ENCODE measurements at regions not wholly inside any gene's neighbourhood (a gene's known extent, or its start where the extent isn't known, plus 50 kb on each side); places are given as distances from the start of the nearest gene placed in this dataset.
A peak's percentile ranks its signal among the peaks of the same experiment; 100 is the strongest.
"Not testable (repeated sequence)": the region's sequence is repeated elsewhere in the genome, so short reads cannot be mapped to it uniquely, and the experiment has no call there.

DNA sequence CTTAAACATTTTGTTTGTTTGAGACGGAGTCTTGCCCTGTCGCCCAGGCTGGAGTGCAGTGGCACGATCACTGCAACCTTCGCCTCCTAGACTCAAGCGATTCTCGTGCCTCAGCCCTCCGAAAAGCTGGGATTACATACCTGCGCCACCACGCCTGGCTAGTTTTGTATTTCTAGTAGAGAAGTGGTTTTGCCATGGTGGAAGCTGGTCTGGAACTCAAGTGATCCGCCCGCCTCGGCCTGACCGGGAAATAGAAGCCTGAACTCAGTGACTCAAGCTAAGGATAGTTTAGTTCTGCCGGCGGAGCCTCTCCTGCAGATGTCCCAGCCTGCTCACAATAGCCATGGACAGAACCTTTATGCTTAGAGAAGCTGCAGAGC lies 53.0 kb upstream of the ZNF254 start:
- TF ChIP-seq, protein P1, sequence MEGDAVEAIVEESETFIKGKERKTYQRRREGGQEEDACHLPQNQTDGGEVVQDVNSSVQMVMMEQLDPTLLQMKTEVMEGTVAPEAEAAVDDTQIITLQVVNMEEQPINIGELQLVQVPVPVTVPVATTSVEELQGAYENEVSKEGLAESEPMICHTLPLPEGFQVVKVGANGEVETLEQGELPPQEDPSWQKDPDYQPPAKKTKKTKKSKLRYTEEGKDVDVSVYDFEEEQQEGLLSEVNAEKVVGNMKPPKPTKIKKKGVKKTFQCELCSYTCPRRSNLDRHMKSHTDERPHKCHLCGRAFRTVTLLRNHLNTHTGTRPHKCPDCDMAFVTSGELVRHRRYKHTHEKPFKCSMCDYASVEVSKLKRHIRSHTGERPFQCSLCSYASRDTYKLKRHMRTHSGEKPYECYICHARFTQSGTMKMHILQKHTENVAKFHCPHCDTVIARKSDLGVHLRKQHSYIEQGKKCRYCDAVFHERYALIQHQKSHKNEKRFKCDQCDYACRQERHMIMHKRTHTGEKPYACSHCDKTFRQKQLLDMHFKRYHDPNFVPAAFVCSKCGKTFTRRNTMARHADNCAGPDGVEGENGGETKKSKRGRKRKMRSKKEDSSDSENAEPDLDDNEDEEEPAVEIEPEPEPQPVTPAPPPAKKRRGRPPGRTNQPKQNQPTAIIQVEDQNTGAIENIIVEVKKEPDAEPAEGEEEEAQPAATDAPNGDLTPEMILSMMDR (conservative IDR thresholded peaks at IDR 0.05 in 1 of 2, IDR thresholded peaks at IDR 0.05 in 1 of 2; ENCODE audit: low read depth in 1 of 2, low read length in 2 of 2) = no peak
- TF ChIP-seq EZH2 (IDR thresholded peaks at IDR 0.05; ENCODE audit: low read length, missing control alignments) = no peak
- Histone ChIP-seq H3K27ac (ENCODE audit: insufficient read depth, low read length) (peak overlapping the region; percentile 97), H3K4me2 (ENCODE audit: extremely low read depth, insufficient read depth, low read length) (peak overlapping the region; percentile 26), H4K20me1 (ENCODE audit: control insufficient read depth, extremely low read depth, insufficient read depth, low read length) (no peaks in the 10 kb centered on the region), H3K79me2 (ENCODE audit: control insufficient read depth, insufficient read depth, low read length) (peaks cover 37% of the 10 kb centered on the region), H2AFZ (ENCODE audit: low read length) (peak overlapping the region; percentile 91), H3K9ac (ENCODE audit: insufficient read depth, low read length) (peak overlapping the region; percentile 96), H3K36me3 (ENCODE audit: control insufficient read depth, insufficient read depth, low read length) (peaks cover 7% of the 10 kb centered on the region), H3K9me3 (ENCODE audit: control insufficient read depth, insufficient read depth, low read depth, low read length) (no peaks in the 10 kb centered on the region), H3K4me3 (replicated peaks in 1 of 4; ENCODE audit: control extremely low read depth in 1 of 4, insufficient read depth in 1 of 4, low read depth in 3 of 4, low read length in 4 of 4) (peak overlapping the region; percentile 68 to 89 (median 72)), H3K27me3 (ENCODE audit: control insufficient read depth, insufficient read depth, low read length) (no peaks in the 10 kb centered on the region), H3K4me1 (ENCODE audit: control insufficient read depth, extremely low read depth, insufficient read depth, low read length) (no peaks in the 10 kb centered on the region)
- peak; percentile 68 to 71 for DNase-seq (ENCODE audit: low read depth in 2 of 2)

GRCh38 chr19:24035261-24035880 lies 51.6 kb upstream of the ZNF254 start:
- not testable (repeated sequence) for H3K9me3 ChIP-seq (ENCODE audit: control insufficient read depth, insufficient read depth, low read depth, low read length); DNase-seq (ENCODE audit: low read depth in 2 of 2); H3K27ac ChIP-seq (ENCODE audit: insufficient read depth, low read length); H4K20me1 ChIP-seq (ENCODE audit: control insufficient read depth, extremely low read depth, insufficient read depth, low read length); H3K4me1 ChIP-seq (ENCODE audit: control insufficient read depth, extremely low read depth, insufficient read depth, low read length); H2AFZ ChIP-seq (ENCODE audit: low read length); H3K27me3 ChIP-seq (ENCODE audit: control insufficient read depth, insufficient read depth, low read length); H3K9ac ChIP-seq (ENCODE audit: insufficient read depth, low read length); H3K36me3 ChIP-seq (ENCODE audit: control insufficient read depth, insufficient read depth, low read length)
- peak overlapping the region; percentile 13 for H3K4me2 ChIP-seq (ENCODE audit: extremely low read depth, insufficient read depth, low read length)
- H3K79me2 ChIP-seq (ENCODE audit: control insufficient read depth, insufficient read depth, low read length) = peaks cover 43% of the 10 kb centered on the region
- H3K4me3 ChIP-seq (replicated peaks in 1 of 4; ENCODE audit: control extremely low read depth in 1 of 4, insufficient read depth in 1 of 4, low read depth in 3 of 4, low read length in 4 of 4) = peak overlapping the region in 2 of 4 experiments; percentile 71 to 89
